ENCODE measurements at regions not wholly inside any gene's neighbourhood (a gene's known extent, or its start where the extent isn't known, plus 50 kb on each side); places are given as distances from the start of the nearest gene placed in this dataset.

GRCh38 chr3:31448035-31448881, 84.5 kb upstream of the STT3B start:
- DNase-seq (ENCODE audit: low read depth in 3 of 3, low spot score in 1 of 3): no peak

- DNase-seq (ENCODE audit: low read depth in 3 of 3, low spot score in 1 of 3): no peak
Measured at GRCh38 chr3:31448882-31449243, 83.9 kb upstream of the STT3B start.

GRCh38 chr3:31449318-31449717, 83.4 kb upstream of the STT3B start:
- no peak for DNase-seq (ENCODE audit: low read depth in 3 of 3, low spot score in 1 of 3)

- no peak for DNase-seq (ENCODE audit: low read depth in 3 of 3, low spot score in 1 of 3)
Measured at GRCh38 chr3:31450345-31450744, 82.4 kb upstream of the STT3B start.

GRCh38 chr3:31452495-31453106, 80.1 kb upstream of the STT3B start:
- no peak for DNase-seq (ENCODE audit: low read depth in 3 of 3, low spot score in 1 of 3)

GRCh38 chr3:31453430-31453829, 79.3 kb upstream of the STT3B start:
- DNase-seq (ENCODE audit: low read depth in 3 of 3, low spot score in 1 of 3): no peak

GRCh38 chr3:31455524-31455923, 77.2 kb upstream of the STT3B start:
- no peak for DNase-seq (ENCODE audit: low read depth in 3 of 3, low spot score in 1 of 3)

GRCh38 chr3:31456373-31456772, 76.4 kb upstream of the STT3B start:
- DNase-seq (ENCODE audit: low read depth in 3 of 3, low spot score in 1 of 3): no peak

GRCh38 chr3:31461426-31461825, 71.3 kb upstream of the STT3B start:
- no peak for DNase-seq (ENCODE audit: low read depth in 3 of 3, low spot score in 1 of 3)

GRCh38 chr3:31462050-31462569, 70.6 kb upstream of the STT3B start:
- no peak for DNase-seq (ENCODE audit: low read depth in 3 of 3, low spot score in 1 of 3)

- DNase-seq (ENCODE audit: low read depth in 3 of 3, low spot score in 1 of 3): no peak
Measured at GRCh38 chr3:31465999-31466398, 66.7 kb upstream of the STT3B start.

- DNase-seq (ENCODE audit: low read depth in 3 of 3, low spot score in 1 of 3): no peak
Measured at GRCh38 chr3:31466866-31467265, 65.9 kb upstream of the STT3B start.

GRCh38 chr3:31468433-31468832, 64.3 kb upstream of the STT3B start:
- DNase-seq (ENCODE audit: low read depth in 3 of 3, low spot score in 1 of 3): no peak

- DNase-seq (ENCODE audit: low read depth in 3 of 3, low spot score in 1 of 3): no peak
Measured at GRCh38 chr3:31469385-31469784, 63.3 kb upstream of the STT3B start.

GRCh38 chr3:31472479-31473390, 60.0 kb upstream of the STT3B start:
- DNase-seq (ENCODE audit: low read depth in 3 of 3, low spot score in 1 of 3): no peak

GRCh38 chr3:31476209-31476608, 56.5 kb upstream of the STT3B start:
- no peak for DNase-seq (ENCODE audit: low read depth in 3 of 3, low spot score in 1 of 3)

- DNase-seq (ENCODE audit: low read depth in 3 of 3, low spot score in 1 of 3): no peak
Measured at GRCh38 chr3:31479431-31479830, 53.3 kb upstream of the STT3B start.

GRCh38 chr3:31481697-31482096, 51.0 kb upstream of the STT3B start:
- no peak for DNase-seq (ENCODE audit: low read depth in 3 of 3, low spot score in 1 of 3)

GRCh38 chr3:31482493-31483200, 50.1 kb upstream of the STT3B start:
- DNase-seq (ENCODE audit: low read depth in 3 of 3, low spot score in 1 of 3): no peak

Data from stimulated activated CD4-positive, alpha-beta T cell treated with anti-CD3 and anti-CD28 coated beads, TNF-alpha, amount 100 ng/mL, for 1 hour (primary cell).